ENCODE measurements at regions not wholly inside any gene's neighbourhood (a gene's known extent, or its start where the extent isn't known, plus 50 kb on each side); places are given as distances from the start of the nearest gene placed in this dataset.
A peak's percentile ranks its signal among the peaks of the same experiment; 100 is the strongest.
"Not testable (repeated sequence)": the region's sequence is repeated elsewhere in the genome, so short reads cannot be mapped to it uniquely, and the experiment has no call there.

DNA sequence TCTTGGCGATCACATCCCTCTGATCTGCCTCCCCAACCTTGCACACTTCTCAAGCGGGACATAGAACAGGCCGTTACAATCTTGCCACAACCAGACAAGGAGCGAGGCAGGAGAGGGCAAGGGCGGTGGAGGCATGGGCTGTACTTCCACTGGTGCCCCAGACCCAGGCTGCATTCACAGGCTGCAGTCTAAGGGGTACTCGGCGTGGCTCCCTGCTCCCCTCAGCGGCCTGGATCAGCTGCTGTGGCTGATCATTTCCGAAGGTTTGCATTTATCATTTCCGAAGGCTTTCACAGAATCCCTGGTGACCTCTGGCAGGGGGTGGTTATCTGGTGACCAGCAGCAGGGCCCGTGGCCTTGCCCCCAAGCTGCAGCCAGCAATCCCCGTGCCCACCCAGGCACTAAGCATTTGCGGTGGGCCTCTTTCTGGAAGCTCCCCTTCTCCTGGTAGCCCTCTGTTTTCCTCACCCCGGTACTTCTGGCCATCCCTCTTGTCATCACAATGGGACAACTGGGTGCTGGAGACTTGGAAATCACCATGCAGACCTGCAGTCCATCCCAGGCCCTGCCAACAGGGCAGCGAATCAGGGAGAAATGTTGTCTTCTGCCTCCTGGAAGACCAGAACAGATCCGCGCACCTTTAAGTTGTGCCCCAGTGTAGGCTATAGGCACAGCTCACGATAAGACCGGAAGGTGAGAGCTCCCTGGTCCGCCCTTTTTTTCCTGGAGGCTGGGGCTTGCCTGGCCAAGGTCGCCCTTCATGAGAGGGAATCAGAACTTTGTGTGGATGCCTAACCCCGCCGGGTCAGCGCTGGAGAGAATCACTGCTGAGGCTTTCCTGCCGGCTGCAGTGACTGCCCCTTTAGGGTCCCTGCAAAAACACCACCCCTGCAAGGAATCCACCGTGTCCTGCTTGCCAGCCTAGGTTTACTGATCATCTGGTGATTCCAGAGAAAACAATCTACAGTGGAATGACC, 1739.1 kb downstream of the TP53TG3F start:
- no peaks in the 10 kb centered on the region for H3K27me3 ChIP-seq (ENCODE audit: insufficient read depth, low read length)
- H3K27ac ChIP-seq (ENCODE audit: low read depth, low read length) = no peak overlapping the region
- no peaks in the 10 kb centered on the region for H3K36me3 ChIP-seq (ENCODE audit: insufficient read depth, low read length)
- H3K9ac ChIP-seq (ENCODE audit: low read depth, low read length) = no peak overlapping the region
- H3K4me3 ChIP-seq (ENCODE audit: low read length) = no peak overlapping the region
- no peaks in the 10 kb centered on the region for H3K4me1 ChIP-seq (ENCODE audit: insufficient read depth, low read length)
- peaks cover 99% of the 10 kb centered on the region for H3K9me3 ChIP-seq (ENCODE audit: insufficient read depth, low read depth, low read length)
- 80% methylated on average over 26 of the region's 26 CpGs for WGBS

DNA sequence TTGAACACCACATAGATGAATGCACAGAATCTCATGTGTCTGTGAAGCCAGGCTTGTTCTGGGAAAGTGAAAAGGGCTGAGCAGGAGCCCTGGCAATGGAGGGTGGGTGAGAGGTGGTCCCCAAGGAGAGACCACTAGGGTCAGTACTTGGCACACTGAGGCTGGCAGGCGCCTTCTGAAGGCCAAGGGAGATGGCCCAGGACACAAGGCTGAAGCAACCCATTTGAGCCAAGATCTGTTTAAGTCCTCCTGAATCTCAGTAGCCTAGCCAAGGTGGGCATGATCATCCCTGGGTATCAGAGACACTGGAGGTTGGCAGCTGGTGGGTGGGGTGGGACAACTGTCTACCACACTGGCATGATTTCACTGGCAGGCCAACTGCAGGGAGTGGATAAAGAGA, 1741.2 kb downstream of the TP53TG3F start:
- Histone ChIP-seq H3K27ac (ENCODE audit: low read depth, low read length) (no peak overlapping the region), H3K36me3 (ENCODE audit: insufficient read depth, low read length) (no peaks in the 10 kb centered on the region), H3K9me3 (ENCODE audit: insufficient read depth, low read depth, low read length) (peaks cover 99% of the 10 kb centered on the region), H3K4me3 (ENCODE audit: low read length) (no peak overlapping the region), H3K27me3 (ENCODE audit: insufficient read depth, low read length) (no peaks in the 10 kb centered on the region), H3K4me1 (ENCODE audit: insufficient read depth, low read length) (no peaks in the 10 kb centered on the region), H3K9ac (ENCODE audit: low read depth, low read length) (no peak overlapping the region)
- WGBS = 67% methylated on average over 1 of the region's 1 CpG

DNA sequence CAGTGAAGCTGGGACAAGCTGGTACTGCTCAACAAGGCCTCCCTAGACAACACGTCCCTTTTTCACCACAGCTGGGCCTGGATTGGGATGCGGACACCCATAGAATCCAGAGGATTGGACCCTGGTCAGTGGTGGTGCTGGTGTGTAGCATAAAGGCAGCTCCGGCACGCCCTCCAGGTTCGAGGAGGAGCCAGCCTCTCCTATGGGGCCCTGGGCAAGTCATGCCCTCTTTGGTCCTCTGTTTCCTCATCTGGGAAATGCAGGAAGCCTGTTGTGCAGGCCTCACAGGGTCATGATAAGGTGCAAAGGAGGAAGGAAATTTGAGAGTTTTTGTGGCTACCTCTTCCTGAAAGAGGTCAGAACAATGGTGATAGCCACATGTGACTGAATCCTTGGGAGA, 1741.7 kb downstream of the TP53TG3F start:
- no peaks in the 10 kb centered on the region for H3K27me3 ChIP-seq (ENCODE audit: insufficient read depth, low read length)
- WGBS = 82% methylated on average over 5 of the region's 5 CpGs
- H3K9ac ChIP-seq (ENCODE audit: low read depth, low read length) = no peak overlapping the region
- no peak overlapping the region for H3K27ac ChIP-seq (ENCODE audit: low read depth, low read length)
- no peaks in the 10 kb centered on the region for H3K36me3 ChIP-seq (ENCODE audit: insufficient read depth, low read length)
- no peaks in the 10 kb centered on the region for H3K4me1 ChIP-seq (ENCODE audit: insufficient read depth, low read length)
- peaks cover 99% of the 10 kb centered on the region for H3K9me3 ChIP-seq (ENCODE audit: insufficient read depth, low read depth, low read length)
- no peak overlapping the region for H3K4me3 ChIP-seq (ENCODE audit: low read length)

DNA sequence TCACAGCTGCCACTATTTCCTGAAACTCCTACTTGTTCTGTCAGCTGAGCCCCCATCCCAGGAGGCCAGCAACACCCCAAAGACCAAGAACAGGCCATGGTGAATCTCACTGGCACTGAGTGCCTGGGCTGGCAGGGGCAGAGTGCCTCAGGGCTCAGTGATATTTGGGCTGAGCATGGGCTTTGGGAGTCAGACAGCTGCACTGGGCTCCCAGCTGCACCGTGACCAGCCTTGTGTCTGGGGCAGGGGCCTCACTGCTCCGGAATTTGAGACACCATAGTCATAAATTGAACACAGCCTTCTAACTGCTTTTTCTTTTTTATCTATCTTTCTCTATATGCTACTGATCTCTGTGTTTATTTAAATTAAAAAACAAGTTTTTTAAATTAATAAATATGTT, 1744.2 kb downstream of the TP53TG3F start:
- H3K9ac ChIP-seq (ENCODE audit: low read depth, low read length) = no peak overlapping the region
- no peak overlapping the region for H3K27ac ChIP-seq (ENCODE audit: low read depth, low read length)
- 80% methylated on average over 2 of the region's 2 CpGs for WGBS
- H3K27me3 ChIP-seq (ENCODE audit: insufficient read depth, low read length) = no peaks in the 10 kb centered on the region
- no peaks in the 10 kb centered on the region for H3K4me1 ChIP-seq (ENCODE audit: insufficient read depth, low read length)
- H3K36me3 ChIP-seq (ENCODE audit: insufficient read depth, low read length) = no peaks in the 10 kb centered on the region
- H3K9me3 ChIP-seq (ENCODE audit: insufficient read depth, low read depth, low read length) = peaks cover 99% of the 10 kb centered on the region
- no peak overlapping the region for H3K4me3 ChIP-seq (ENCODE audit: low read length)

DNA sequence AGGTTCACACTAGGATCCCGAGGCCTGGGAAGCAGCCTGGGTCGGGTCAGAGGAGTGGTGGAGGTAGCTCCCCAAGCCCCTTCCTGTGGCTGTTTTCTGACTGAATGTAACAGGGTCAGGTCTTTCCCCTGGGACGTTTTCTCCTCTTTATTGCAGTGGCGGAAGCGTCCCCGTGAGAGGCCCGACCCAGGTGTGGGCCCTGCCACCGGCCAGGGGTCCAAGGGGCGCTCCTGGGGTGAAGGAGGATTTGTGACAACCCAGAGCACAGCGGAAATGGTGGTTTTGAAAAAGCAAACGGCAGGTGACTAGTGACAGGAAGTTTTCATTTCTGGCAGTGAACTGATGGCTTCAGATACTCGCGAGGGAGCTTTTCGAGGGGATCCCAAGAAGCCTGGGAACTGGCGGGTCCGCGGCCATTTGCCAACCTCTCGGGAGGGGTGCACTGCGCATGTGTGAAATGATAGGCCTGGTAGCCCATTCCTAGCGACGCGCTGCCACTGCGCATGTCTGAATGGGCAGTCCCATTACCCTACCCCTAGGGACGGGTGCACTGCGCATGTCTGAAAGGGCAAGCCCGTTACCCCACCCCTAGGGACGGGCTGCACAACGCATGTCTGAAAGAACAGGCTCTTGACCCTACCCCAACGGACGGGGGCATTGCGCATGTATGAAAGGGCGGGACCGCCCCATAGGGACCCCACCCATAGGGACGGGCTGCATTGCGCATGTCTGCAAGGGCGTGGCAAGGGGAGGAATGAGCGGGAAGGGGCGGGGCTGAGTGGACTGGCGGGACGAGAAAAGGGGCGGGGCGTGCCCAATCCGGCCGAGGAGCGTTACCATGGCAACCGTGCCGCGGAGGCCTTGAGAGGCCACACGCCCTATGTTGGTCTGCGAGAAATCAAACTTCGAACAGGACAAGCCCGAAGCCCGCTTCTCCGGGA, 1747.9 kb downstream of the TP53TG3F start:
- Histone ChIP-seq H3K27ac (ENCODE audit: low read depth, low read length) (no peak overlapping the region), H3K36me3 (ENCODE audit: insufficient read depth, low read length) (no peaks in the 10 kb centered on the region), H3K9ac (ENCODE audit: low read depth, low read length) (no peak overlapping the region), H3K4me1 (ENCODE audit: insufficient read depth, low read length) (no peaks in the 10 kb centered on the region), H3K9me3 (ENCODE audit: insufficient read depth, low read depth, low read length) (peaks cover 99% of the 10 kb centered on the region), H3K27me3 (ENCODE audit: insufficient read depth, low read length) (no peaks in the 10 kb centered on the region), H3K4me3 (ENCODE audit: low read length) (no peak overlapping the region)
- 90% methylated on average over 54 of the region's 54 CpGs for WGBS

DNA sequence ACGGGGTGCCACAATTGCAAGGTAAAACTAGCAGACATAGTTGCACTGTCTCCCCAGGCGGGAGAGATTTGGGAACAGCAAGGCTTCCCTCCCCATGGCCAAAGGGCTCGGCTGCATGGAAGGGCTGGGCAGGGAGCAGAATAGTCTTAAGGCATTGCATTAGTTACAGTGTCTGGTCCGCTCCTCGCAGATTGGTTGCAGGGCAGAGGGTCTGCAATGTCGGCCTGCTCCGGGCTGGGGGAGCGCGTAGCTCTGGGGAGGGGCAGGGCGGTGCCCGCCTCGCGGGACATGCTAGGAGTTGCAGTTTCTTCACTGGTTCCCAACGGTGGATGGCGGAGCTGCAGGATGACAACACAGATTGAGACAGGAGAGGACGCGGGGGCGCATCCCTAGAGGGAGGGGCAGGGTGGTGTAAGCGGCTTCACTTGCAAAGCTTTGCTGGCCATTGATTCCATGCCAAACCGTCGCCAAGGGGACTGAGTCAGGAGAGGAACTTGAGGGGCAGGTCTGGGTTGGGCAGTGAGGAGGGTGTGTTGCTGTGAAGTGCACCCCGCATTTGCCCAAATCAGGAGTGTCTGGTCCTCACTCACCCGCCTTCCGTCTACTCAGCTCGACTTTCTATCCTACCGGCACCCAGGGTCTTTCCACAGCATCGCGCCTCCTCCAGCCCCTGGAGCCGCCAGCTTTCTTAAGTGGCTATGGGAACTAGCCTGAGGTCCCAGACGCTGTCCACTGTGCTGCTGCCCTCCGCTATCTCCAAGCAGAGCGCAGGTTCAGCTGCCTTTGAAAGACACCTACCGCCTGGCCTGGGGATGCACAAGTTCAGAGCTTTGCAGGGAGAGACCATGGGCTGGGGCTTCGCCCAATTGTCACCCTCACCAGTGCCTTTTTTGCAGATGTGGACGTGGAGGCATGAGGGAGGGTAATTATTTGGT, 1748.9 kb downstream of the TP53TG3F start:
- no peaks in the 10 kb centered on the region for H3K36me3 ChIP-seq (ENCODE audit: insufficient read depth, low read length)
- no peak overlapping the region for H3K4me3 ChIP-seq (ENCODE audit: low read length)
- H3K27me3 ChIP-seq (ENCODE audit: insufficient read depth, low read length) = no peaks in the 10 kb centered on the region
- no peak overlapping the region for H3K9ac ChIP-seq (ENCODE audit: low read depth, low read length)
- H3K4me1 ChIP-seq (ENCODE audit: insufficient read depth, low read length) = no peaks in the 10 kb centered on the region
- H3K9me3 ChIP-seq (ENCODE audit: insufficient read depth, low read depth, low read length) = peaks cover 97% of the 10 kb centered on the region
- 90% methylated on average over 35 of the region's 35 CpGs for WGBS
- no peak overlapping the region for H3K27ac ChIP-seq (ENCODE audit: low read depth, low read length)

DNA sequence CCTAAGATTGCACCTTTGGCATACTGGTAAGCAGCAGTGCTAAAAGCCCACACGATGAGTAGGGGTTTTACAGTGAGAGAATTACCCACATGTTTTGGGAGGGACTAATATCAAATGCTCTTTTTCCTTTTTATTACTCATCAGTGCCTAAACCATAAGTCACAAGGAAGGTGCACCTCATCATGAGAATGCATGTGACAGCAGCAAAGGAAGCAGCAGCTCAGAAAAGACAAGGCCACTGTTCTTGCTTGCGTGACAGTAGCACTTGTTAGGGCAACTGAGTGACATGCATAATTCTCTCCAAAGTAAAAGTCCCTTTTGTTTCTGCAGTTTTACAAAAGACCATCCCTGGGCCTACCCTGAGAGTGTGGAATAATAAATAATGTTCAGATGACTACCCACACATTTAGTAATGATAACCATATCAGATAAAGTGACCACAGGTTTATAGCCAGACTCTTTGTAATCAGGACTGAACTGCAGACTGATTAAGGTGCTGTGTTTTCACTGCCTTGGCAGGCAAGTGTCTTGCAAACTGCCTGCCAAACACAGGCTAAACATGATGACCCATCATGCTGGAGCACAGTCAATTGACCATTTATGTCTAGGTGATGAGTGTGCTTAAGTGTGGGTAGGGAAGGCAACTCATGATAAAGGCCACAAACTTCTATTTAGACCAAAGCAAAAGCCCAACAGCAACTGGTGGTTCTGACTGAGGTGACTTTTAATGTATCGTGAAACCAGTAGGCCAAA, 1751.4 kb downstream of the TP53TG3F start:
- no peak overlapping the region for H3K27ac ChIP-seq (ENCODE audit: low read depth, low read length)
- H3K36me3 ChIP-seq (ENCODE audit: insufficient read depth, low read length) = no peaks in the 10 kb centered on the region
- H3K9me3 ChIP-seq (ENCODE audit: insufficient read depth, low read depth, low read length) = peaks cover 89% of the 10 kb centered on the region
- WGBS = 83% methylated on average over 3 of the region's 3 CpGs
- H3K4me1 ChIP-seq (ENCODE audit: insufficient read depth, low read length) = no peaks in the 10 kb centered on the region
- H3K9ac ChIP-seq (ENCODE audit: low read depth, low read length) = no peak overlapping the region
- H3K27me3 ChIP-seq (ENCODE audit: insufficient read depth, low read length) = no peaks in the 10 kb centered on the region
- H3K4me3 ChIP-seq (ENCODE audit: low read length) = no peak overlapping the region

DNA sequence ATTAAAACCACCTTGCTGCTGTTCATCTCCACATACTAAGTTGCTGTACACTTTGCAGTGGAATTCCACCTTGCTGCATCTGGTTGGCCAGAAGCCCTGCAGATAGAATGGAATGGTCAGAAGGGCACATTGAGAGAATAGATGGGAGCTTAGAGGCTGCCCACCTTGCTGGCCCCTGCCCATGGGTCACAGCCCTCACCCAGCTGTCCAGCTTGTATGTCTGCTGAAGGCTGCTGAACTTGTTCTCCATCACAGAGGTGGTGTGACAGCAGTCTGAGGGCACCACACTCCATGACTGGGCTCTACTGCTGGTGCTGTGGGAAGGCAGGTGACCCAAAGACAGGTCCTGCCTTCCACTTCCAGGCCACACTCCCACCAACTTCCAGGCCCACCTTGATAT, 1755.4 kb downstream of the TP53TG3F start:
- H3K36me3 ChIP-seq (ENCODE audit: insufficient read depth, low read length) = no peaks in the 10 kb centered on the region
- H3K27ac ChIP-seq (ENCODE audit: low read depth, low read length) = no peak overlapping the region
- peaks cover 85% of the 10 kb centered on the region for H3K9me3 ChIP-seq (ENCODE audit: insufficient read depth, low read depth, low read length)

DNA sequence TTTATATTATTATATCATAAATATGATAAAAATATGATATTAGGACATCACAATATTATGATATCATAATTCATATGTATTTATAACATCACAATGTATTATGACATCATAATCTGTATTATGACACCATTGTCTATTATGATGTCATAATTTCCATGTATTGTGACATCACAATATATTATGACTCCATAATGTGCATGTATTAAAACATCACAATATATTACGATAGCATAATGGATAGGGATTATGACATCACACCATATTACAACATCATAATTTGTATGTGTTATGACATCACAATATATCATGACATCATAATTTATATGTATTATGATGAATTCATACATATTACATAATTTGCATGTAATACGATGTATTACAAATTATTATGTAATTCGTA, 1755.9 kb downstream of the TP53TG3F start:
- Histone ChIP-seq H3K4me1 (ENCODE audit: insufficient read depth, low read length) (no peaks in the 10 kb centered on the region), H3K36me3 (ENCODE audit: insufficient read depth, low read length) (no peaks in the 10 kb centered on the region), H3K27me3 (ENCODE audit: insufficient read depth, low read length) (no peaks in the 10 kb centered on the region), H3K4me3 (ENCODE audit: low read length) (0 out of 2 replicates have a peak overlapping the region, but pooled peaks have one; percentile 13), H3K9me3 (ENCODE audit: insufficient read depth, low read depth, low read length) (peaks cover 85% of the 10 kb centered on the region), H3K9ac (ENCODE audit: low read depth, low read length) (no peak overlapping the region), H3K27ac (ENCODE audit: low read depth, low read length) (no peak overlapping the region)
- WGBS = 94% methylated on average over 2 of the region's 3 CpGs

More for the DNA sequence above, 1755.4 kb downstream of the TP53TG3F start:
- no peaks in the 10 kb centered on the region for H3K4me1 ChIP-seq (ENCODE audit: insufficient read depth, low read length)
- H3K9ac ChIP-seq (ENCODE audit: low read depth, low read length) = no peak overlapping the region
- no peaks in the 10 kb centered on the region for H3K27me3 ChIP-seq (ENCODE audit: insufficient read depth, low read length)
- H3K4me3 ChIP-seq (ENCODE audit: low read length) = no peak overlapping the region

DNA sequence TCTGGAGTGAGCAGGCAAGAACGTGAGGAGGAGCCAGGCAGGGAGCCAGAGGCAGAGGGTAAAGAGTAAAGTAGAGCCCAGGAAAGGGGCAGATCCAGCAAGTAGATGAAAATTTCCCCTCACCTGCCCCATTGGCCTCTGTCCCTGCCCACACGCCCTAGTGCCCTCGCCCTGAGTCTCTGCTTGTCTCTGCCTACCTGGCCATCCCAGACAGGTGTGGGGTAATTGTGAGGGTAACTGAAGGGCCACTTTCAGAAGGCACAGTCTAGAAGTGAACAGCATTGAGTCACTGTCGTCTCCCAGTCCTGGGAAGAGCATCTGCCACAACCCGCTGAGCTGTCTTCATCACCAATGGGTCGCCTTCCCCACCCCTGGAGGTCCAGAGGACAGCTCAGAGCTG, 1756.8 kb downstream of the TP53TG3F start:
- WGBS = 53% methylated on average over 4 of the region's 6 CpGs
- H3K27ac ChIP-seq (ENCODE audit: low read depth, low read length); H3K4me3 ChIP-seq (ENCODE audit: low read length); H3K36me3 ChIP-seq (ENCODE audit: insufficient read depth, low read length); H3K9ac ChIP-seq (ENCODE audit: low read depth, low read length); H3K4me1 ChIP-seq (ENCODE audit: insufficient read depth, low read length); H3K27me3 ChIP-seq (ENCODE audit: insufficient read depth, low read length): not testable (repeated sequence)
- H3K9me3 ChIP-seq (ENCODE audit: insufficient read depth, low read depth, low read length) = peaks cover 83% of the 10 kb centered on the region
